ENCODE measurements at regions not wholly inside any gene's neighbourhood (a gene's known extent, or its start where the extent isn't known, plus 50 kb on each side); places are given as distances from the start of the nearest gene placed in this dataset.

DNA sequence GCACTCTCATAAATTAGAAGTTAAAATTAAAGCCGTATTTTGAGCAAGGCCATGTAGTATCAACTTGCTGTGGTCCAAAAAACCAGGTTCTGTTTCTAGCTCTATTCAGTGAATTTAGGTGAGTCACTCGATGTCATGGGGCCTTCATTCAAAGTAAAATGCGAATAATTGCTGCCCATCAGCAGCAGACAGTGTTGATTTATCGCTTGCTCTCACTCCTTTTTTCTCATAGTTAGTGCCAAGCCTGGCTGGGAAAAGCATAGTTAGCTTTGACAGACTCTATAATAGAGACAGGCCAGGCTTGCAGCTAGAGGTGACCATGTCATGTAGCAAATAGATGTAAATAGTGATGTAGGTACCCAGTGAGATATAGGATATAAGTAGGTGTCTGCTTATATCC, 136.0 kb downstream of the EDN1 start:
- no peak for DNase-seq

DNA sequence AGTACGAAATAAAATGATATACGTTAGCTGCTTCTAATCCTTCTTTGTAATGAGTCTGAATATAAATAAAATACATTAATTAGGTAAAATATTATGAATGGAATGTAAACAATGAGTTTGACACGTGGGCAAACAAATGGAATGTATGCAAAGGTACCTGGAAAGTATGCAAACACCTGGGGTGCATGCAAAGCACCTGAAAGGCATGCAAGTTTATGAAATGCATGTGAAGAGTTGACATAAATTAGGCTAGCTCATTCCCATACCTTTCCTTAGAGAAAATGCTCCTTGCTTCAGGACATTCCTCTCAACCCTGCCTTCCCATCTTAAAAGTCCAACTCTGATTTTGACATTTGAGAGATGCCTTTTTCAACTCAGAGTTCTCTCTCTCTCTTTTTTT, 140.9 kb downstream of the EDN1 start:
- DNase-seq, result no peak

DNA sequence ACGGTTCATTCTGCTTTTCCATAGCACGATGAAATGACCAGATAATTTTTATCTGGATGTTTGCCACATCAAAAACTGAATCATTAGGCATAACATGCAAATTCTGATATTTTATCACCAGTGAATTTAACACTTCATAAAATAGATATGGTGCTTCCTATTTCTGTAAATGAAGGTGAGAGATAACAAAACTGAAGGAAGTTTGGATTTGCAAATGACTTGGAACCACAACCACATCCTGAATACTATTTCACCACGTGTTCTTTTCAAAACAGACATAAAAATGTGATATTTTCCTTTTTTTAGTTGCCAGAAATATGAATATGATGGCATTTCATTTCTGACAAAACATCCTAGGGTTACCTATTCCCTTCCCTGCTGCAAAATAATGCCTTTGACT, 146.1 kb downstream of the EDN1 start:
- DNase-seq, result no peak

- DNase-seq, result no peak
Observed at GRCh38 chr6:12436683-12437082, 146.5 kb downstream of the EDN1 start.

DNA sequence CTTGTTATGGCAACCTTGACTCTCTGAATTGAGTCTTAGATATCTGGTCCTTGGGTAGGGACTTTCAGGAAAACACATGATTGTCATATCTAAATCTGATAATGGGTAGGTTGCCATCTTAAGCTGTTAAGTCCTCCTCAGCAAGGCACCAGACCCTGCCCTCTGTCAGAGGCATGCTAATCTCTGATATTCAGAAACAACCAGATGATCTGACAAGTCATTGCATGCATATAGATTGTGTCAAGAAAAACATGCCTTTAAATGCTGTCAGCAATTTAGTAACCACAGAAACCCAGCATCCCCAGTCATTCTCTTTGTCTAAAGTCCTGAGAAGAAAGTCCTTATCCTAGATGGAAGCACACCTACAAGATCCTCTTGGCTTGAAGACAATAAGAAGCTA, 149.1 kb downstream of the EDN1 start:
- no peak for DNase-seq

GRCh38 chr6:12440981-12441380, 150.8 kb downstream of the EDN1 start:
- DNase-seq, result no peak

DNA sequence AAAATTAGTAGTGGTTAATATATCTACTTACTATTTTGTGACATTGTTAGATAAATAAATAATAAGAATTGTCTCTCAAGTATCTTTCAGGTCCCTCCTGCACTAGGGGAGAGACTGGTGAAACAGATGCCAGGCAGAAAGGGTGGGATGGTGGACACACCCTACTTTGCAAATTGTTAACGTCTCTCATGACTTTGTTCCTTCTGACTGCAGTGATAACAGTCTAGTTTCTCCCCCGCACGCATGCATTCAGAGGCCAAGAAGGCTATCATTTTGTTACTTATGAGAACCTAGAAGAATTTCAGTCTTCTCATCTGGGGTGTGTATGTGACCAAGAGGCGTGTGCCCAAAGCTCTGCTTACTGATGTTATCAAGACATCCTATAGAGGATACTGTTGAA, 152.3 kb downstream of the EDN1 start:
- DNase-seq, result no peak

DNA sequence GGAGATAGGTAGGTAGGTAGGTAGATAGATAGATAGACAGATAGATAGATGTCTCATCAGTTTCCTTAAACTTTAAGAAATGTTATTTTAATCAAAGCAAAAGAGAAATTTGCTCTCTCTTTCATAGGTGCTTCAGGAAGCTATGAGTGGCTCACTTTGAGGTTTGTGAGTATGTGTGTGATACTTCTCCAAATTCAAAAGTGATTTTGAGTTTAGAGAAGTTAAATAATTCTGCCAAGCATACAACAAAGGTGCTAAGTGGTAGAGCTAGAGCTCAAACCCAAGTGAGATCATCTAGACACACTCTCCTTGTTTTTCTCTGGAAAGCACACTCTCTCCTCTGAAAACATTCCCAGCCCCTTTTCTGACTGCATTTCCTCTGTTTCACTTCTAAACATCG, 156.2 kb downstream of the EDN1 start:
- no peak for DNase-seq

GRCh38 chr6:12449447-12449846, 159.3 kb downstream of the EDN1 start:
- no peak for DNase-seq

DNA sequence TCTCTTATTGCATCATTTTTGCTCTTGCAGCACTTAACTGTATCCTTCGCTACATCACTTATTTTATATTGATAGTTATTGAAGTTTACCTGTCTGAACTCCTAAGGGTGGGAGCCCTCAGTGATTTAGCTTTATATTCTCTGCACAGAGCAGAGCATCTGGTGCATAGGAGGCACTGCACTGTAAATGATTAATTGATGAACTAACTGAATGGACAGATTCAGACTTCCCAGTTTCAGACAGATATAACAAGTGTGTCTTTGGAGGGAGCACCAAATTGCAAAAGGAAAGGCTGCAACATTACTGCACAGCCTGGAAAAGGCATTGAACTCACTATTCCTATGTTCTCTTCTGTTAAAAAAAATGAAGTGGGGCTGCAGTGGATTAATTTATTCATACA, 160.3 kb downstream of the EDN1 start:
- DNase-seq, result no peak

- DNase-seq, result no peak
Observed at GRCh38 chr6:12456343-12456742, 166.2 kb downstream of the EDN1 start.

GRCh38 chr6:12457094-12457493, 166.9 kb downstream of the EDN1 start:
- DNase-seq, result no peak

GRCh38 chr6:12458558-12458957, 168.4 kb downstream of the EDN1 start:
- no peak for DNase-seq

GRCh38 chr6:12459945-12460661, 169.9 kb downstream of the EDN1 start:
- DNase-seq, result no peak

GRCh38 chr6:12467706-12468670, 177.8 kb downstream of the EDN1 start:
- no peak for DNase-seq

- no peak for DNase-seq
Observed at GRCh38 chr6:12472601-12473038, 182.5 kb downstream of the EDN1 start.

DNA sequence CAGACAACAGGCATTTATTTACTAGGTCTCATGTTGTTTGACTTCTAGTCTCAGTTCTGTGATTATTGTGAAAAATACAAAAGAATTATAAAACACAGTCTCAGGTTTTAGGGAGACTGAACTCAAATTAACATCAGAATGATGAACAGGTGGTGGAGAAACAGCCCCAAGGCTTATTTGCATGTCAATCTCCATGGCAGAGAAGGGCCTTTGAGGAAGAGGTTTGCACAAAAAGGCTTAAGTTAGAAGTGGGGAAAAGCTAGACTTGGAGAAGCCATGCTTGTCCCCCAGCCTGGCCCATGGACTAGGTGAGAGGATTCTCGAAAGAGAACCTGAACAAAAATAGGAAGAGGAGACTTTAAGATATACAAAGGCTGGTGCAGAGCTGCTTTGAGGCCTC, 183.3 kb downstream of the EDN1 start:
- no peak for DNase-seq

DNA sequence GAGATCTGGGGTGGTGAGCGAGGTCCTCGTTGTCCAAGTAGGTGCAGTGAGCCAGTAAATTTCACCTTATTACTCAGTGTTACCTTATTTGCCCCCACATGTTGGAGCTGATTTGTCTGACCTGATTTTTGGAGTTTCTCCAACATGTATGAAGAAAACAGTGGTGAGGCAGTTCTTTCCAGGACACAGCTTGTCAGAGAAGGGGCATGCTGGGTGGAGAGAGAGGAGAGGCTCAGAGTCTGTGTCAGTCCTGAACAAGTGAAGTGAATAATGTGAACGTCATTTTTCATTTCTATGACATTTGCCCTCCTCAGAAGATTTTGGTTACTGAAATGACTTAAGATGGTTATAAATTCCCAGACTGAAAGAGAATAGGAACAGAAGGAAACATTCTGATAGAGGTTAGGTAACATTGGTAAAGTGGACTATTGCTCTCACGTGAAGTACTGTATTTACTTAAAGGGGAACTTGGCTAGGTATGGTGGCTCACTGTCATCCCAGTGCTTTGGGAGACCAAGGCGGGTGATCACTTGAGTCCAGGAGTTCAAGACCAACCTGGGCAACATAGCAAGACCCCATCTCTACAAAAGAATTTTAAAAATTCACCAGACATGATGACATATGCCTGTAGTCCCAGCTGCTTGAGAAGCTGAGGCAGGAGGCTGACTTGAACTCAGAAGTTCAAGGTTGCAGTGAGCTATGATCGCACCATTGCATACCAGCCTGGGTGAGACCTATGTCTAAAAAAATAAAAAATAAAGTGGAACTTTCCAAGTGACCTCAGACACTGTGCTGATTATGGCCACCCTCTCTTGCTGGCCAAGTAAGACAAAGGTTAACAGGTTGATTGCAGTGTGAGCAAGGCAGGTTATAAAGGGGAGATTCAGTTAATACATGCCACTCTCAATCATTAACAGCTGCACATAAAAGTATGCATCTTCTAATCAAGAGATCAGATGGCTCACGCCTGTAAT, 184.3 kb downstream of the EDN1 start:
- DNase-seq, result no peak

DNA sequence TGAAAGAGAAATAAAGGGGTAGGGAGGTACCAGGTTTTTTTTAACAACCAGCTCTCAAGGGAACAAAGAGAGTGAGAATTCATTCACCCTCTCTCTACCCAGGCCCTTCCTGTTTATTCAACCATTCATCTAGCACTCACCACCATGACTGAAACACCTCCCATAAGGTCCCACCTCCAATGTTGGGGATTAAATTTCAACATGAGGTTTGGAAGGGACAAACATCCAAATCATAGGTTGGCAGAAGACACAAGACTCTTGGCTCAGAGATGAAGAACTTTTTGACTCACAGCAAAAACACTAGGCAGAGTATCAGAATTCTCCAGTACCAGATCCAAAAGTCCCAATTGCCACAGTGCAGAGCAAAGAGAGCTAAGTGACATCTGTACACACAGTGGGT, 186.3 kb downstream of the EDN1 start:
- no peak for DNase-seq

DNA sequence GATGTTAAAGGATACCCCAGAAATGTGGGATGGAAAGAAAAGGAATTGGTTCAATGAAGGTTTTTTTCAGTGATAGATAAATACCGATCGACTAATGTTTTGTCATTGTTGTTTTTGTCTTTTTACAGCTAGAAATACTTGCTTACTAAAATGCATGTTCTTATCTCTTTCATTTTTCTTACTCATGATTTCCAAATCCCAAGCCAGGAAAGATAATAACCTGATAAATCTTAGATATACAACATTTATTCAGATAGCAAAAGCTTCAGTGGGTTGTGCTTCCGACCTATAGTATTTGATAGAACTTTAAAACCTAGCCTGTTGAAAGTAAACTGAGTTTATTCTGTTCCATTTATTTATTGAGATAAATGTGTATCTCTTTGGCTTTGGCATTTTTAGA, 187.5 kb downstream of the EDN1 start:
- no peak for DNase-seq

GRCh38 chr6:12478921-12479320, 188.8 kb downstream of the EDN1 start:
- no peak for DNase-seq

- DNase-seq, result no peak
Observed at GRCh38 chr6:12479451-12479850, 189.3 kb downstream of the EDN1 start.

GRCh38 chr6:12479881-12480280, 189.7 kb downstream of the EDN1 start:
- DNase-seq, result no peak
